Body of pancreas (tissue), 4 donors: ENCODE measurements at regions not wholly inside any gene's neighbourhood (a gene's known extent, or its start where the extent isn't known, plus 50 kb on each side); places are given as distances from the start of the nearest gene placed in this dataset.

Experiments used
- POLR2A ChIP-seq, 3 donors: fragments of 450-650 bp; IDR thresholded peaks; one replicate each; pipeline ENCODE4 v1.6.1; 2016; ENCODE audit warnings: antibody characterized with exemption in 3 of 3, mild to moderate bottlenecking in 2 of 3
- TF ChIP-seq, protein P1 (sequence below), 7 experiments: fragments of 450-650 bp in 4 of 7; fragments of 200-600 bp in 3 of 7; sonication (generic) in 3 of 7; IDR thresholded peaks; one replicate each; pipeline ENCODE4 v1.5.1; 2016 to 2019; ENCODE audit warnings: antibody characterized with exemption in 7 of 7

- TF ChIP-seq, protein P1, sequence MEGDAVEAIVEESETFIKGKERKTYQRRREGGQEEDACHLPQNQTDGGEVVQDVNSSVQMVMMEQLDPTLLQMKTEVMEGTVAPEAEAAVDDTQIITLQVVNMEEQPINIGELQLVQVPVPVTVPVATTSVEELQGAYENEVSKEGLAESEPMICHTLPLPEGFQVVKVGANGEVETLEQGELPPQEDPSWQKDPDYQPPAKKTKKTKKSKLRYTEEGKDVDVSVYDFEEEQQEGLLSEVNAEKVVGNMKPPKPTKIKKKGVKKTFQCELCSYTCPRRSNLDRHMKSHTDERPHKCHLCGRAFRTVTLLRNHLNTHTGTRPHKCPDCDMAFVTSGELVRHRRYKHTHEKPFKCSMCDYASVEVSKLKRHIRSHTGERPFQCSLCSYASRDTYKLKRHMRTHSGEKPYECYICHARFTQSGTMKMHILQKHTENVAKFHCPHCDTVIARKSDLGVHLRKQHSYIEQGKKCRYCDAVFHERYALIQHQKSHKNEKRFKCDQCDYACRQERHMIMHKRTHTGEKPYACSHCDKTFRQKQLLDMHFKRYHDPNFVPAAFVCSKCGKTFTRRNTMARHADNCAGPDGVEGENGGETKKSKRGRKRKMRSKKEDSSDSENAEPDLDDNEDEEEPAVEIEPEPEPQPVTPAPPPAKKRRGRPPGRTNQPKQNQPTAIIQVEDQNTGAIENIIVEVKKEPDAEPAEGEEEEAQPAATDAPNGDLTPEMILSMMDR (IDR thresholded peaks at IDR 0.05) = no peak
- TF ChIP-seq POLR2A (IDR thresholded peaks at IDR 0.05) = no peak
Observed at GRCh38 chr12:25394025-25394424, 143.3 kb upstream of the KRAS start.
